ENCODE measurements at regions not wholly inside any gene's neighbourhood (a gene's known extent, or its start where the extent isn't known, plus 50 kb on each side); places are given as distances from the start of the nearest gene placed in this dataset.

GRCh38 chr2:183996825-183997793 is 601.2 kb upstream of the ZNF804A start:
- H3K9ac ChIP-seq, result no peak overlapping the region
- TF ChIP-seq EZH2phosphoT487 (IDR thresholded peaks at IDR 0.05; ENCODE audit: insufficient read depth, low read depth) (no peak), EZH2 (IDR thresholded peaks at IDR 0.05; ENCODE audit: insufficient read depth, poor library complexity, severe bottlenecking) (no peak)
- H2AFZ ChIP-seq, result no peak overlapping the region
- H3F3A ChIP-seq (ENCODE audit: insufficient read depth), result no peaks in the 10 kb centered on the region
- 30 to 36% methylated on average over 10 of the region's 10 CpGs for WGBS, 2 experiments (ENCODE audit: low coverage in 1 of 2, low lambda C conversion rate in 2 of 2, missing lambda C conversion rate in 2 of 2)
- no peaks in the 10 kb centered on the region for H3K9me3 ChIP-seq (ENCODE audit: low read depth)
- no peaks in the 10 kb centered on the region for H3K9me2 ChIP-seq (ENCODE audit: insufficient read depth)
- no peak overlapping the region for H3K4me2 ChIP-seq (ENCODE audit: unreplicated experiment)
- no peaks in the 10 kb centered on the region for H4K20me1 ChIP-seq (ENCODE audit: insufficient read depth)
- H3K36me3 ChIP-seq (ENCODE audit: low read depth), result no peaks in the 10 kb centered on the region
- H3K27me3 ChIP-seq (replicated peaks; ENCODE audit: insufficient read depth), result no peaks in the 10 kb centered on the region
- H3K4me3 ChIP-seq, result no peak overlapping the region
- H3K4me1 ChIP-seq (ENCODE audit: insufficient read depth), result no peaks in the 10 kb centered on the region
- in situ Hi-C loops (cut with MboI), result no loop called here
- H3K79me2 ChIP-seq (ENCODE audit: insufficient read depth), result no peaks in the 10 kb centered on the region
- no peak for DNase-seq
- H3K27ac ChIP-seq, result no peak overlapping the region

GRCh38 chr2:183998041-183998796 is 600.1 kb upstream of the ZNF804A start:
- Histone ChIP-seq H3K79me2 (ENCODE audit: insufficient read depth) (no peaks in the 10 kb centered on the region), H3K27ac (no peak overlapping the region), H4K20me1 (ENCODE audit: insufficient read depth) (no peaks in the 10 kb centered on the region), H3F3A (ENCODE audit: insufficient read depth) (no peaks in the 10 kb centered on the region), H3K9me2 (ENCODE audit: insufficient read depth) (no peaks in the 10 kb centered on the region), H3K4me2 (ENCODE audit: unreplicated experiment) (no peak overlapping the region), H3K27me3 (replicated peaks; ENCODE audit: insufficient read depth) (no peaks in the 10 kb centered on the region), H3K9me3 (ENCODE audit: low read depth) (no peaks in the 10 kb centered on the region), H3K9ac (no peak overlapping the region), H3K36me3 (ENCODE audit: low read depth) (no peaks in the 10 kb centered on the region), H3K4me3 (no peak overlapping the region), H3K4me1 (ENCODE audit: insufficient read depth) (no peaks in the 10 kb centered on the region), H2AFZ (no peak overlapping the region)
- TF ChIP-seq EZH2phosphoT487 (IDR thresholded peaks at IDR 0.05; ENCODE audit: insufficient read depth, low read depth) (no peak), EZH2 (IDR thresholded peaks at IDR 0.05; ENCODE audit: insufficient read depth, poor library complexity, severe bottlenecking) (no peak)
- in situ Hi-C loops (cut with MboI), result no loop called here
- no peak for DNase-seq
- 54 to 55% methylated on average over 3 of the region's 3 CpGs for WGBS, 2 experiments (ENCODE audit: low coverage in 1 of 2, low lambda C conversion rate in 2 of 2, missing lambda C conversion rate in 2 of 2)

DNA sequence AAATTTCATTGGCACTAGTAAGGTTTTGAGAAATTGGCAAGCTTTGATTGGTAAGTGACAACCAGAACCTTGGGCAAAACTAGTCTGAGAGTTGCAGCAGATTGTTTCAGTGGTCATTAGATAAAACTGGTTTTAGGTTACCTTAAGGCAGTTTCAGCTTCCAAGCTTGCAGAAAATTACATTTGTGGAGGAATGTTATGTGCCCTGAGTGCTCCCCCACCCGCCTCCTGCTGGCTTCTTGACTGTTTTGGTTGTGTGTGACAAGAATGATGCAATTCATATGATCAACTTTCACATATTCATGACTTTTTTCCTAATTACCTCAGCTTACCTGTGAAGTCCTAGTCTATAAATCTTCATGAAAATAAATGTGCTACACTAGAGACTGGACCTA is 599.5 kb upstream of the ZNF804A start:
- Histone ChIP-seq H3F3A (ENCODE audit: insufficient read depth) (no peaks in the 10 kb centered on the region), H3K9ac (no peak overlapping the region), H3K9me3 (ENCODE audit: low read depth) (no peaks in the 10 kb centered on the region), H3K36me3 (ENCODE audit: low read depth) (no peaks in the 10 kb centered on the region), H2AFZ (no peak overlapping the region), H3K4me3 (no peak overlapping the region), H3K27ac (no peak overlapping the region), H3K9me2 (ENCODE audit: insufficient read depth) (no peaks in the 10 kb centered on the region), H3K79me2 (ENCODE audit: insufficient read depth) (no peaks in the 10 kb centered on the region), H4K20me1 (ENCODE audit: insufficient read depth) (no peaks in the 10 kb centered on the region), H3K4me2 (ENCODE audit: unreplicated experiment) (no peak overlapping the region), H3K4me1 (ENCODE audit: insufficient read depth) (no peaks in the 10 kb centered on the region), H3K27me3 (replicated peaks; ENCODE audit: insufficient read depth) (no peaks in the 10 kb centered on the region)
- 0 to 7% methylated on average over 1 of the region's 1 CpG for WGBS, 2 experiments (ENCODE audit: low coverage in 1 of 2, low lambda C conversion rate in 2 of 2, missing lambda C conversion rate in 2 of 2)
- in situ Hi-C loops (cut with MboI), result no loop called here
- no peak for DNase-seq
- no peak for TF ChIP-seq EZH2phosphoT487 (IDR thresholded peaks at IDR 0.05; ENCODE audit: insufficient read depth, low read depth)
- TF ChIP-seq EZH2 (IDR thresholded peaks at IDR 0.05; ENCODE audit: insufficient read depth, poor library complexity, severe bottlenecking), result no peak

DNA sequence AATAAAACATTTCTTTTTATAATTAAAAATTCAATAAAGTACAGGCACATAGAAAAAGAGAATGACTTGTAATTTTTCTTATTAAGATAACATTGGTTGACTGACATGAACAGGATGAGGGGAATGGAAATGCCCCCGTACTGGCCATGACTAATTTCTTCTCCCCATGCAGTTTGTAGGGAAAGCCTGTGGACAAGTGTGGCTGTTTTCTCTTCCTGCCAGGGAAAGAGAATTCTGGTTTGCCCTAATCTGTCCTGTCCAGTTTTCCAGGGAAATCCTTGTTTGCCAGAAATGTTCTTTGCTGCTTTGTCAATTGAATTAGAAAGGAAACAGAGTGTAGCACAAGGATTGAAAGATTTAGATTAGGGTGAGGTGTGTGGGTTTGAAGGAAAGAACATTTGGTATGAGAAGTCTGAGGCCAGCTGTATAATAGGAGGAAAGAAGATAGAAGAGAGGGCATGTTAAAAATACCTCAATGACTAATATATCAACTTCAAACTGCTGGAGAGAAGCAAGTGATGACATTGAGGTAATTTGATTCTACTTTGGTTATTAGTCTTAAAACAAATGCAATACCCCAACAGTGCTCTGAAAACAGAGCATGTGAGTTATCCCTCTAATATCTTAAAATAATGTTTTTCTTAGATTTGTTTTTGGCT is 593.9 kb upstream of the ZNF804A start:
- Histone ChIP-seq H4K20me1 (ENCODE audit: insufficient read depth) (no peaks in the 10 kb centered on the region), H3K4me3 (no peak overlapping the region), H3K9me3 (ENCODE audit: low read depth) (no peaks in the 10 kb centered on the region), H3K79me2 (ENCODE audit: insufficient read depth) (no peaks in the 10 kb centered on the region), H3K27ac (no peak overlapping the region), H3K27me3 (replicated peaks; ENCODE audit: insufficient read depth) (no peaks in the 10 kb centered on the region), H3K9me2 (ENCODE audit: insufficient read depth) (no peaks in the 10 kb centered on the region), H2AFZ (no peak overlapping the region), H3K9ac (no peak overlapping the region), H3F3A (ENCODE audit: insufficient read depth) (no peaks in the 10 kb centered on the region), H3K36me3 (ENCODE audit: low read depth) (no peaks in the 10 kb centered on the region), H3K4me2 (ENCODE audit: unreplicated experiment) (no peak overlapping the region), H3K4me1 (ENCODE audit: insufficient read depth) (no peaks in the 10 kb centered on the region)
- 5 to 12% methylated on average over 1 of the region's 1 CpG for WGBS, 2 experiments (ENCODE audit: low coverage in 1 of 2, low lambda C conversion rate in 2 of 2, missing lambda C conversion rate in 2 of 2)
- TF ChIP-seq EZH2phosphoT487 (IDR thresholded peaks at IDR 0.05; ENCODE audit: insufficient read depth, low read depth), result no peak
- TF ChIP-seq EZH2 (IDR thresholded peaks at IDR 0.05; ENCODE audit: insufficient read depth, poor library complexity, severe bottlenecking), result no peak
- no peak for DNase-seq
- in situ Hi-C loops (cut with MboI), result no loop called here

All from GM23248 (cell line).